Fibroblast of upper back skin (primary cell): ENCODE measurements at regions not wholly inside any gene's neighbourhood (a gene's known extent, or its start where the extent isn't known, plus 50 kb on each side); places are given as distances from the start of the nearest gene placed in this dataset.
A peak's percentile ranks its signal among the peaks of the same experiment; 100 is the strongest.
"Not testable (repeated sequence)": the region's sequence is repeated elsewhere in the genome, so short reads cannot be mapped to it uniquely, and the experiment has no call there.

ENCODE experiments used
- DNase-seq: peaks from one replicate; pipeline ENCODE4 v3.0.0-alpha.2; 2013

DNA sequence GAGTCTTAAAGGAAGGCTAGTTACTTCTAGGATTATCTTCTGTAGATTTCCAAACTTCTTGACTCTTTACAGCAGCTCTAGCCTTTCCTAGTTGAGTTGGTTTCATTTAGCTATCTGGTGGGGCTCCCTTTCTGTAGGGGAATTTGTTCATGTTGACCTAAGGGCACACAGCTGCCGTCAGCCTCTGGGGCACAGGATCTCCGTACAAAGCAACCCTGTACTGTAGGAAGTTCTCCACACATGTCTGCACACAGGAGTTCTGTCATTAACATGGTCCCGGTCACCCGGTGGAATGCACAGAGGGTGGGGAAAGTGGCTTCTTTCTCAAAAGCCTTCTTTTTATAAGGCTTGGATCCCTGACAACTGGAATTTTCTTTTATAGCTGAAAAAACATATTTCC lies 88.7 kb upstream of the TNIK start:
- DNase-seq = no peak

DNA sequence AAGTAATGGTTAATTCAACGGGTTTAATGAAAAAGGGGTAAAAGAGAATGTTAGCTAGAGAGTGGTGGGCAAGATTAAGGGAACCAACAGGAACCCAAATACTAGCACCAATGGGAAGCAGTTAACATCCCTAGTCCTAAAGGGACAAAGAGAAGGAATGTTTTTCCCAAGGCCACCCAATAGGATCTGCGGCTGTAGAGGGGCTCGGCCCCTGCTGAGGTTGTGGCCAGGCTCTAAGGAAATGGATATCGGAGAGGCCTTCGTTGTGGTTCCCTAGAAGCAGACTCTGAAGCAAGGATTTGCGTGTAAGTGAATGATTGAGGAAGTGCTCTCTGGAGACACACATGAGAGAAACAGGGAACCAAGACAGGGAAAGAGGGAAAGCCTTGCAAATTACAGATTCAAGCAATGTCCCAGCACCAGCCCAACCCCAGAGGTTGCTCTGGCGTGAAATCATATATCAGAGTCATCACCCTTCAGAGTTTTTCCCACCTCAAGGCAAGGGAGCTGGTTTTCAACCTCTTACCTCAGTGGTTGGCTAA lies 83.6 kb upstream of the TNIK start:
- DNase-seq = no peak

DNA sequence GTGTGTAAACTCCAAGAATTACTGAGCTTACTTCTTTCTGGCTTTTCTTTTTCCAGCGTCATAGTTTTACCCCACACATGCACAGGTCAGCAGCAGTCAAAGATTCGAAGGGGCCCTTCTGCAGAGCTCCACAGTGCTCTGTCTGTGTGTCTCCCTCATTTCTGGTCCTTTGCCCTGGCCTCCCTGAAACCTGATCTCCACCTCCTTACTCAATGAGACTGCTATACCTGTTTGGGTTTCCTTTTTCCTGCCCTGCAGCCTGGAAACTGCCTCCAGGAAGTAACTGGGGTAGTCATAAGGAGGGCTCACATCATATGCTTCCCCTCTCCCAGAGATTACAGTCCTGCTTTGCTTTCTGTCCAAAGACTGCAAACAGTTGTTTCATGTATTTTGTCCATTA lies 82.8 kb upstream of the TNIK start:
- DNase-seq = no peak

DNA sequence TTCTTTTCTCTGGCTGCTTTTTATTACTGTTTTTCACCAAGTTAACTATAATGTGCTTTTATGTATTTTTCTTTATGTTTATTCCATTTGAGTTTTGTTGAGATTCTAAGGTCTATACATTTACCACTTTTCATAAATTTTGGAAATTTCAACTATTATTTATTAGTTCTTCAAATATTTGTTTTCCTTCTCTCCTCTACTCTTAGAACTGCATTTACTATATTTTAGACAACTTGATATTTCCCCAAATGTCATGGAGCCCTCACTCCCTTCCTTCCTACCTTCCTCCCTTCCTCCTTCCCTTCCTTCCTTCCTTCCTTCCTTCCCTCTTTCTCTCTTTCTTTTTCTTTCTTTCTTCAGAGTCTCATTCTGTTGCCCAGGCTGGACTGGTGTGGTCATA lies 81.4 kb upstream of the TNIK start:
- no peak for DNase-seq

DNA sequence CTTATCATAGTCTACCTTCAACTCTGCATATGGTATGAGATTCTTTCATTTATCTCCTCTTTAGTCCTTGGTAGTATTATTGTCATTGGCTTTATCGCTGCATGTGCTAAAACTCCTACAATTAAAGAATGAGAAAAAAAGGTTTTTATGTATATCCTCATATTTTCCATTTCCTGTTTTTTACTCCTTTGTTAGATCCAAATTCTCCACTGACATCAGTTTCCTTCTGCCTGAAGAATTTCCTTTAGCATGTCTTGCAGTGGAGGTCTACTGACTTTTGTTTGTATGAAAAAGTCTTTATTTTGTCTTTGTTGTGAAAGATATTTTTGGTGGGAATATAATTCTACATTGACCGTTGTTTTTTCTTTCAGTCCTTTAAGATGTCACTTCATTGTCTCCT lies 81.0 kb upstream of the TNIK start:
- no peak for DNase-seq

DNA sequence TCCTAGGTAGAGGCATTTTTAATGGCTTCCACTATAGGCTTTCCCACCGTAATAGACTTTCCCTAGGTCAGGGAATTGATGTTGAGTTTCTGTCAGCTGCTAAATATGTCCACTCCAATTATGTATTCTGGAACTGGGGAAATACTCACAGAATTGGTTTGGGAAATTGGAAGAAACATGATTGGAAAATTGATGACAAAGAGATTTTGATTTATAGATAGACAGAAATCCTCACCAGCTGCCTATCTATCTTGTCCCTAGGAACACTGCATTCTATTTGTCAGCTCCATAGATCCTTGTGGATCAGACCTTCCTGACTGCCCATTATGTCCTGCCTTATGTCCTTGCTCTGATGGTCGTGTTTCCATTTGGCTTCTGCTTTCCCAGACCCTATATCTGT lies 75.6 kb upstream of the TNIK start:
- DNase-seq = no peak

DNA sequence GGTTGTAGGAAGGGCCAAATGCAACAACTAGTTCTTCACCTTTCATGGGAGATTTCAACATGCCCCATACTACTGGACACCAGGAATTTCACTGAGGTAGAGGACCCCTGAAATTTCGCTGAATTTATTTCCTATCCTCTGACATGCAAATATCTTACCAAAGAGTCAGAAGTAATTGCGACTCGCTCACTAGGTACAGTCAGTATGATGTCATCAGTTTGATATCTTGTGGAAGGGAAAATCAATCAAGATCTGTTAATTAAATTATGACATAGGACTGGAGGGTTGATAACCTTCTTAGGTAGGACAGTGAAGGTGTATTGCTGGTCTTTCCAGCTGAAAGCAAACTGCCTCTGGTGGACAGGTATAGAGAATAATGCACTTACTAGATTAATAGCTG lies 74.9 kb upstream of the TNIK start:
- no peak for DNase-seq

DNA sequence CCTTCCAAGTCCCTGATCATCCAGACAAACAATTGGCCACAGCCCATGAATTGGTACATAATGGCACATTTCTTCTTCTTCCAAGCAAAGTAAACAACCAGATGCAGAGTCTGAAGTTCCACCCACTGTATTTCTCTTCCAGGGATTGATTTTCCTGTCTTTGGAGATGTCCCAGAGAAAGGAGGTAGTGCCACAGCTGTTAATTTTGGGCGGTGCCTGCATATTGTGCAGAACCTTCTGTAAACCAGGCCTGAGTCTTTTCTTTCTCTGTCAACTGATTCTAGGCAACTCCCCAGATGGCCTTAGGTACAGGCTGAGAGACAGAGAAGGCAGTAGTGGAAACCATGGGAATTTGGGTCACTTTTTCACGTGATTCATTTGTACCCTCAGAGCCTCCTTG lies 73.5 kb upstream of the TNIK start:
- no peak for DNase-seq

DNA sequence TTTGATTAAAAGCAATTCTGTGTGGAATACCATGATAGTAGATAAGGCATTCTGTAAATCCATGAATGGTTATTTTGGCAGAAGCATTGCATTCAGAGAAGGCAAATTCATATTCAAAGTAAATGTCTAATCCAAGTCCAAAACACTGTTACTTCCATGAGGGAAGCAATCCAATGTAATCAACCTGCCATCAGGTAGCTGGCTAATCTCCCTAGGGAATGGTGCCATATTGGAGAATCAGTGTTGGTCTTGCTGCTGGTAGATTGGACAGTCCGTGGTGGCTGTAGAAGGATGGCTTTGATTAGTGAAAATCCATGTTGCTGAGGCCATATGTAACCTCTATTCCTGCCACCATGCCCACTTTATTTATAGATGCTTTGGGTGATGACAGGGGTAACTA lies 72.1 kb upstream of the TNIK start:
- no peak for DNase-seq

DNA sequence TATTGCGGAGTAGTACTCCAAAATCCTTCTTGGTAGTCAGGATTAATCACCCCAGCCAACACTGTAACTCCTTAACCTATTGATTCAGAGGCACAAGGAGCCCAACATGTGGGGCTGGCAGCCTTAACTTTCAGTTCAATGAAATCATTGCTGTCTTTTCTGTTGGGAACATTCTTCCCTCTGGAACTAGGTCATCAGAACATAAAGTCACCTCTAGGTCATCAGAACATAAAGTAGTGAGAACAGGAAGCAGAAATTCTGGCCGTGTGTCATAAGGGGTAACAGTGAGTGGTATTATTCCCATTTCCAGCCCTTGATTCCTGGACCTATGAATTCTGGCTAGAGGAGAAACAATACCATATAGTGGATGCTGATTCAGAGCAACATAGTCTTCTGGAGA lies 71.5 kb upstream of the TNIK start:
- no peak for DNase-seq

DNA sequence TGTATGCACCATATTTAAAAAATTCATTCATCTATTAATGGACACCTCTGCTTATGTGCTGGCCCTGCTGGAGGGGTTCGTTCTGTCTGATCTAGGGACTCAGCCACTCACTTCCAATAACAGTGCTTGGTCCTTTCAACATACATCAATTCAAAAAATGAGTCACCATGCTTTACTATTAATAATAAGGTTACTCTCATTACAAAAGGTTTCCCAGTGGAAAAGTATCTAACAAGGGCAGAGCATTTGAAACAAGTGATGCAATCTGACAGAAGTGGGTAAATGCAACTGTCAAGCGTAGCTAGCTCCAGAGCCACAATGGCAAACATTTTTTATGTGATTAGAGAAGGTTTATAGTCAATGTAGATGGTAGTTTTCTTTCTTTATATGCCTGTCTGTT lies 67.9 kb upstream of the TNIK start:
- peak; percentile 32 for DNase-seq

DNA sequence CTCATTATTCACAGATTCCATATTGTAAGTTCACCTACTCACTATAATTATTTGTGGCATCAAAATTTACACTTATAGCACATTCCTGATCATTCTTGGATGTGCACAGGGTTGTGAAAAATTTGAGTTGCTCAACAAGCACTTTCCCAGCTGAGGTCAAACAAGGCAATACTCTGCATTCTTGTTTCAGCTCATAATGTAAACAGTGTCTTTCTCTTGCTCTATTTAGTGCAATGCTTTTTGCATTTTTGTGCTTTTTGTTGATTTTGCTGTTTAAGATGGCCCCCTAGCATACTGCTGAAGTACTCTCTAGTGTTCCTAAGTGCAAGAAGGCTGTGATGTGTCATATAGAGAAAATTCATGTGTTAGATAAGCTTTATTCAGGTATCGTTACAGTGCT lies 66.7 kb upstream of the TNIK start:
- peak; percentile 87 for DNase-seq

DNA sequence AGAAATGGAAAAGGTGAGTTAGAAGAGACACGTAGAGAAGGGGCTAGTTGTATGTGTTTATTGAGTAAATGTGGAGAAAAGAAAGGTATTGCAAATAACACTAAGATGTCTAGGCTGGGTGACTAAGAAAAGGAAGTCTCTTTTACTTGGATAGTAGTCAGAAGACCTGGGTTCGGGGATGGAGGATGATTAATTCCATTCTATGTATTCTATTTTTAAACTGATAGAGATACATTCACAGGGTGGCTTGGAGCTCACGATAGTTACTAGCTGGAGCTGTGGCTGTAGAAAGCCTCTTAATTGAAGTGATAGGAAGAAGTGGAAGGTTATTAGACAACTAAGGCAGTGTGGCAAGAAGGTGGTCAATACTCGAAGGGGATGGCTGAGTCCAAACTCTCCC lies 65.9 kb upstream of the TNIK start:
- DNase-seq = peak; percentile 70

DNA sequence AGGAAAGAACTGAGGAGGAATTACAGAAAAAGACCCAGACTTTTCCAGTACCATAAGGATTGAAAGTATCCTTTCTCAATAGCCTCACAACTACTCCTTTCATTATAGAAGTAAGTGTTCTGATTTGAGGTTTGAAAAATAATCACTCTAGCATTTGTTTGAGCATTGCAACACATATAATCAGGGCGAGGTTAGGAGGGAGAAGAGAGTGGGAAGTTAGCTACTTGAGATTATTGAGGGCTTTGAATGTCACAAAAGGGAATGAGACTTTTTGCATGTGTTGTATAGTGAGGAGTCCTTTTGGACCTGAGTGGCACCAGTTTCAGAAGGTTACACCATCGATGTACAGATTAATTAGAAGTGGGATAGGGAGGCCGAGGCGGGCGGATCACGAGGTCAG lies 65.2 kb upstream of the TNIK start:
- DNase-seq = no peak

DNA sequence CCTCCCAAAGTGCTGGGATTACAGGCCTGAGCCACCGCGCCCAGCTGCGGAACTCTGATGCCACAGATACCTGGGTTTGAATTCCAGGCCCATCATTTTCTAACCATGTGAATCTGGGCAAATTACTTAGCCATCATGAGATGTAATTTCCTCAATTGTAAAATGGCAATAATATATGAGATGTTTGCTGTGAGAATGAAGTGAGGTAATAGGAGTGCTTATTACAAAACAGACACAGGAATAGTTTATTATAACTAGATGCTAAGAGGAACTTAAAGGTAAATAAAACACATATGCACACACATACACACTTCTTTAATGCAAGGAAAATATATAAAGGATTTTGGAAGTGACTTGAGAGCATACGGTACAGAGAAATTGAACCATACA lies 64.7 kb upstream of the TNIK start:
- DNase-seq = no peak

DNA sequence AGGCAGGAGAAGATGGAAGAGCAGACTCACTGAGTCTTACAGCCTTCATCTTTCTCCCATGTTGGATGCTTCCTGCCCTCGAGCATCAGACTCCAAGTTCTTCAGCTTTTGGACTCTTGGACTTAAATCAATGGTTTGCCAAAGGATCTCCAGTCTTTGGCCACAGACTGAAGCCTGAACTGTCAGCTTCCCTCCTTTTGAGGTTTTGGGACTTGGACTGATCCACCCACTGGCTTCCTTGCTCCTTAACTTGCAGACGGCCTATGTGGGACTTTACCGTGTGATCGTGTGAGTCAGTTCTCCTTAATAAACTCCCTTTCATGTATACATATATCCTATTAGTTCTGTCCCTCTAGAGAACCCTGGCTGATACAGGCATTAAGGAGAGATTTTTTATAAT lies 62.4 kb upstream of the TNIK start:
- no peak for DNase-seq

DNA sequence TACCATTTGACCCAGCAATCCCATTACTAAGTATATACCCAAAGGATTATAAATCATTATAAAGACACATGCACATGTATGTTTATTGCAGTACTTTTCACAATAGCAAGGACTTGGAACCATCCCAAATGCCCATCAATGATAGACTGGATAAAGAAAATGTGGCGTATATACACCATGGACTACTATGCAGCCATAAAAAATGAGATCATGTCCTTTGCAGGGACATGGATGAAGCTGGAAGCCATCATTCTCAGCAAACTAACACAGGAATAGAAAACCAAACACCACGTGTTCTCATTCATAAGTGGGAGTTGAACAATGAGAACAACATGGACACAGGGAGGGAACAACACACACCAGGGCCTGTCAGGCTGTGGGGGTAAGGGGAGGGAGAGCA lies 59.2 kb upstream of the TNIK start:
- DNase-seq = not testable (repeated sequence)

DNA sequence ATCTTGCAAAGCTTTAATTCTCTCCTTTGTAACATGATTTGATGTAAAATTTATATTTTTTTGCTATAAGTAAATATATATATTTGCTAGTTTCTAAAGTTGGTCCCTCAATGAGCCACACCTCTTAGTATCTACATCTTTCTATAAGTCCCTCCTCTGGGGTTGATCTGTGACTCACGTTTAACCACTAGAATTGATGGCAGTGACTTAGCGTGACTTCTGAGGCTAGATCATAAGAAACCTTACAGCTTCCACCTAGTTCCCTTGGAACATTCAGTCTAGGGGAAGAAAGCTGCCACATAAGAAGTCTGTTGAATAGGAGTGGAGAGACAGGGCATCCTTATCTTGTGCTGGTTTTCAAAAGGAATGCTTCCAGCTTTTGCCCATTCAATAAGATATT lies 56.6 kb upstream of the TNIK start:
- no peak for DNase-seq

DNA sequence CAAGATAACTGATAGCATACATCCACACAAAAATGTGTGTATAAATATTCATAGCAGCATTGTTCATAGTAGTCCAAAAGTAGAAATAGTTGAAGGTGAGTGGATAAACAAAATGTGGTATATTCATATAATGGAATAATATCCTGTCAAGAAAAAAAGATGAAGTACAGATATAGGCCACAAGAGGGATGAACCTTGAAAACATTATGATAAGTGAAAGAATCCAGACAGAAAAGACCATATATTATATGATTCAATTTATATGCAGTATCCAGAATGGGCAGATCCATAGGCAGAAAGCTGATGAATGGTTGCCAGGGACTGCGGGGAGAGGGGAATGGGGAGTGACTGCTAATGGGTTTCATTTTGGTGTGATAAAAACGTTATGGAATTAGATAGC lies 54.3 kb upstream of the TNIK start:
- no peak for DNase-seq

DNA sequence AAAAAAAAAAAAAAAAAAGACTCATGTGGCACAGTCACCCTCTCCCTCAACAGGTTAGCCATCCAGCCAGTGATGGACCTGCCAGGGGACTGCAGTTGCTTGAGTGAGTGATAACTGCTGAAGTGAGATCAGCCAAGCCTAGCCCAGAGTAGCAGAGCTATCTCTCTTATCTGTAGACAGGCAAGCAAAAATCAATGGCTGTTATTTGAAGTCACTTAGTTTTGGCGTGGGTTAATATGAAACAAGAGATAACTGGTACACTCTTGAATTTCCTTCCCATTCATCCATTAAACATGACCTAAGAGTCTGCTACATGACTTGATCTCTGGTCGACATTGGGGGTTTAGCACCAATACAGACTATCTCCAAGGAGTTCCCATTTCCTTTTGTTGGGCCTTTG lies 51.2 kb upstream of the TNIK start:
- DNase-seq = no peak
